ENCODE measurements at regions not wholly inside any gene's neighbourhood (a gene's known extent, or its start where the extent isn't known, plus 50 kb on each side); places are given as distances from the start of the nearest gene placed in this dataset.

DNA sequence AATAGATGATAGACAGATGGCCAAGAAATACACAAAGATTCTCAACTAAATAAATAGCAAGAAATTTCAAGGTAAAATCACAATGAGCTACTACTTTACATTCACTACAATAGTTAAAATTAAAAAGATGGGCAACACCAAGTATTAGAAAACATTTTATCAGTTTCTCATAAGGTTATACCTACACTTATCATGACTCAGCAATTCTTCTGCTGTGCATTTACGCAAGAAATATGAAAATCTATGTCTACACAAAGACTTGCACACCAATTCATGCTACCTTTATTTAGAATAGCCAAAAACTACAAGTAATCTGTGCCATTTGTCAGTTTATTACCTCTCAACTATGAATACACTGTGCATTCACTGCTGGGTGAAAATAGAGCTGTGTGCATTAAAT, 937.4 kb upstream of the NRXN1 start:
- TF ChIP-seq CTCF (conservative IDR thresholded peaks at IDR 0.05; ENCODE audit: control insufficient read depth, insufficient read depth, low read depth, low read length), result no peak
- no peak overlapping the region for H3K4me3 ChIP-seq (ENCODE audit: control insufficient read depth, low read depth, low read length)

GRCh38 chr2:51960841-51961335, 929.0 kb upstream of the NRXN1 start:
- TF ChIP-seq CTCF (conservative IDR thresholded peaks at IDR 0.05; ENCODE audit: control insufficient read depth, insufficient read depth, low read depth, low read length), result no peak
- H3K4me3 ChIP-seq (ENCODE audit: control insufficient read depth, low read depth, low read length), result no peak overlapping the region
- no peak for DNase-seq (ENCODE audit: low read depth)

More for the DNA sequence above, 937.4 kb upstream of the NRXN1 start:
- DNase-seq (ENCODE audit: low read depth), result no peak

GRCh38 chr2:51960281-51960680, 928.3 kb upstream of the NRXN1 start:
- TF ChIP-seq CTCF (conservative IDR thresholded peaks at IDR 0.05; ENCODE audit: control insufficient read depth, insufficient read depth, low read depth, low read length), result no peak
- DNase-seq (ENCODE audit: low read depth), result no peak
- H3K4me3 ChIP-seq (ENCODE audit: control insufficient read depth, low read depth, low read length), result no peak overlapping the region

DNA sequence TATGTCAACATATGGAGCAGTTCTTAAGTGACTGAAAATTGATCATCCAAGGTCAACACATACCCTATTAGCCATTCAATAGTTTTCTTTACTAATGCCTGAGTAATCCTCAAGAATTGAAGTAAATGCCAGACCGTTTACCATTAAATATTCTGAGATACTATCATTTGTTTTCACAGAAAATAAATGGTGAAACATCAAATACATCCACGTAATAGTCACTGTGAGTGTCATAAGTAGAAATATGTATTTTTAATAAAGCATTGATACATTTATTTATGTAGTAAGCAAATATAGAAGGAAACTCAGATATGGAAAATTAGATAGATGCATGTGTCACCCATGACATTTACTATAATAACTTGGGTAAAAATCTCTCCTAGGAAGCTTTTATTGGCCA, 927.8 kb upstream of the NRXN1 start:
- DNase-seq (ENCODE audit: low read depth), result no peak
- no peak for TF ChIP-seq CTCF (conservative IDR thresholded peaks at IDR 0.05; ENCODE audit: control insufficient read depth, insufficient read depth, low read depth, low read length)
- no peak overlapping the region for H3K4me3 ChIP-seq (ENCODE audit: control insufficient read depth, low read depth, low read length)

DNA sequence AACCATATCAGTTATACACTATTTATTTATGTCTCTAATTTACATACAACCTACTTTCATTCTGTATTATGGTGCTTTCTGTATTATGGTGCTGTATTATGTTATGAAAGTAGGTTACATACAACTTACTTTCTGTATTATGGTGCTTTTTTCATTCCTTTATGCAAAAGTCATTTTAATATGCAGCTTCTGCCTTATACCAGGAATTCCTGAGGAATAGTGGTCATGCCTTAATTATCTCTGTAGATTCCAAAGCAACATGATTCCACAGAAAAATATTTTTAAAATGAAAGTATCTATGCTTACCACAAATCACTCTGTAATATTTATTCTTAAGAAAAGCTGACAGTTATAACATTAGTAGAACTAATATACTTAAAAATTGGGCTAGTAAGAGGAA, 922.0 kb upstream of the NRXN1 start:
- TF ChIP-seq CTCF (conservative IDR thresholded peaks at IDR 0.05; ENCODE audit: control insufficient read depth, insufficient read depth, low read depth, low read length), result no peak

DNA sequence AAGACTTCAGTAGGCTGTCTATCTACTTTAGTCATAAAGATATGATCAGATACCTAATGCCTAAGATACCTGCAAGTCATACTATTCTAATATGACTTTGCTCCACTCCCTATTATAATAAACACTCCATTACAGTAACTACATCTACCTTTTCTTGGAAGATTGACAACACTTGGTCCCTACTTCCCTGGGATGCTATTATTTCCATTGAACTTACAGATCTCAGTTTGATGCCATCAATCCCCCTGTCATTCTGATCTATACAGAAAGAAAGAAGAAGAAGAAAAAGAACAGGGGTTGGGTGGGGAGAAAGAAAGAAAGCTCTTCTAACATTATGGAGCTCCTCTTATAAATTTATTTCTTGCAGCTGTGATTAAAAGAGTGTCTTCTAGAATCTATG, 889.1 kb upstream of the NRXN1 start:
- DNase-seq (ENCODE audit: low read depth), result no peak
- no peak overlapping the region for H3K4me3 ChIP-seq (ENCODE audit: control insufficient read depth, low read depth, low read length)
- TF ChIP-seq CTCF (conservative IDR thresholded peaks at IDR 0.05; ENCODE audit: control insufficient read depth, insufficient read depth, low read depth, low read length), result no peak

More for the DNA sequence above, 922.0 kb upstream of the NRXN1 start:
- H3K4me3 ChIP-seq (ENCODE audit: control insufficient read depth, low read depth, low read length), result no peak overlapping the region
- no peak for DNase-seq (ENCODE audit: low read depth)

DNA sequence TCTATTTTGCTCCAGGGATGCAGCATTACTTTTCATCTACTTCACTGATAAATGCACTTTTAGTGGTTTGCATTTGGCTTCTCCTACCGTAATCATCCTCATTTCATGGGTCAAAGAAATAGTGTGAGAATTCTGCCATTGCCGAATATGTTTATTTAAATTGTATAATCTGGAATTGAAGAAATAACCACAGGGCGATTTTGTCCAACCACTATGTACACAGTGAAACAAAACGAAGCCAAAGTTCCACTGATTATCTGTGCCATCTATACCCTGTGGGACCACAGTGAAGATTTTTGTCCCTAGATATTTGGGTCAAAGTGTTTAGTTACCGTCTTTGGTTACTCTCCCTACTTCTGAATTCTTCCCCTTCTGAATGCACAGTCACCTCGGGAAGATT, 888.6 kb upstream of the NRXN1 start:
- H3K4me3 ChIP-seq (ENCODE audit: control insufficient read depth, low read depth, low read length), result no peak overlapping the region
- DNase-seq (ENCODE audit: low read depth), result no peak
- TF ChIP-seq CTCF (conservative IDR thresholded peaks at IDR 0.05; ENCODE audit: control insufficient read depth, insufficient read depth, low read depth, low read length), result no peak
